ENCODE measurements at regions not wholly inside any gene's neighbourhood (a gene's known extent, or its start where the extent isn't known, plus 50 kb on each side); places are given as distances from the start of the nearest gene placed in this dataset.

GRCh38 chr4:156396534-156396933 is 442.9 kb upstream of the CTSO start:
- TF ChIP-seq POLR2A (IDR thresholded peaks at IDR 0.05) = no peak
- no peak for TF ChIP-seq CTCF (IDR thresholded peaks at IDR 0.05)
